NCI-H748 (cell line): ENCODE measurements at regions not wholly inside any gene's neighbourhood (a gene's known extent, or its start where the extent isn't known, plus 50 kb on each side); places are given as distances from the start of the nearest gene placed in this dataset.

ENCODE experiments used
- DNase-seq: peaks from one replicate; lab custom pipeline; 2025; ENCODE audit not compliant: unreplicated experiment; lab: John Stamatoyannopoulos, UW

- no peak for DNase-seq
Measured at GRCh38 chr6:156455847-156456246, 321.3 kb upstream of the ARID1B start.

DNA sequence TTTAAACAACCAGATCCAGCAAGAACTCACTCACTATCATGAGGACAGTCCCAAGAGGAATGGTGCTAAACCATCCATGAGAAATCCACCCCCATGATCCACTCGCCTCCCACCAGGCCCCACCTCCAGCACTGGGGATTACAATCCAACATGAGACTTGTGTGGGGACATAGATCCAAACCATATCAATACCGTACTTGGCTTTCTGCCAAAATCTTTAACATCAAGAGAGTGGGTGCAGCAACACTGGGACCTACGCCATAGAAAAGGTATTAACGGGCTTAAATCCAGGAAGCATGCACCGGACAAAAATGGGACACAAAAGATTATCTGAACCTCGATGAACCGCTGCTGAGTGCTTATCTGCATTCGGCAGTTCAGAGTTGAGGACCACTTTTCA is 322.3 kb upstream of the ARID1B start:
- peak; percentile 28 for DNase-seq

GRCh38 chr6:156451726-156452125 is 325.5 kb upstream of the ARID1B start:
- DNase-seq = no peak

DNA sequence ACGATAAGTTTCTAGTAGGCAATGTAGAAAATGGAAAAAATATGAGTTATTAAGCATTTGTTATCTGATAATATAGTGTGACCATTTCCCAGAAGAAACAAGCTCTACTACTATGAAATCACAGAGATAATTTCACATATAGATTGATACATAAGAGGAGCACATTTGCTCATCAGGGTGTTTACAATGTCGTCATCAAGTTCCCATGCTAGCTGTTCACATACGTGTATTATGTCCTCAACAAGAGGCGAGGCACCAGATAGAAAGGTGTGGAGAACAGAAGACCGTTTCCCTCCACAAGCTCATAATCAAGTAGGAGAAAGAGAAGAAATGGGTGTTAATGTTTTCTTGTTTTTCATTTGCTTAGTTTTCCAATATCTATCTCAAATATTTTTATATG is 326.1 kb upstream of the ARID1B start:
- DNase-seq = no peak

DNA sequence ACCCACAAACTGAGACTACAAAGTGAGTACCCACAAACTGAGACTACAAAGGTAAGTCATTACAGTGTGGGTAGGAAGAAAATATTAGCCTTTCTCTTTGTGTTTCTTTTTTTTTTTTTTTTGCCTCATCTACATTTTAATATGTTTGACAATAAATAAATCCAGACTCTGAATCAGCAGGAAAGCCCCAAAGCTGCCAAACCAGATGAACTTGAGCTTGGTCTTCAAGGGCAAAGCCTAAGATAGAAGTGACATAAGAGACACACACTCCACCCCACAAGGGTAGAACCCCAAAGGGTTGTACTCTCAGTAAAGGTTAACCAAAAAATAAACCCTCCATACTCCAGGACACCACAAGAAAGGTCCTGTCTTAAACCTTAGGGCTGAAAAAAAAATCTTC is 326.8 kb upstream of the ARID1B start:
- DNase-seq = no peak

DNA sequence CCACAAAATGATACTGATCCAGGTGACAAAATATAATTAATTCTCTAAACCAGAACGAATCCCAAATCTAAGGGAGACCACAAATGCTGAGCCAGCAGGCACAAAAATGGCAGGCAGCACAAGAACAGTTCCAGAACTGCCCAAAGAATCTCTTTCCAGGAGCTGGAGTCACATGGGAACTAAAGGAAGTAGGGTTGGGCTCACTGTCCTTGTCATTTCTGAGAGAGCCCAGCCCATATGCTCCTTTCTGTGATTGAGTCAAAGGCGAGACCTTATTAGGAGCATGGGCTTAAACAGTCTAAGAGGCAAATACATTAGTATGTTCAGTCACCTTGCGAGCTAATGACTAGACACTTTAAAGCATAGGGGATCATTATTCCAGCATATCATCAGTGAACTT is 327.6 kb upstream of the ARID1B start:
- DNase-seq = no peak

DNA sequence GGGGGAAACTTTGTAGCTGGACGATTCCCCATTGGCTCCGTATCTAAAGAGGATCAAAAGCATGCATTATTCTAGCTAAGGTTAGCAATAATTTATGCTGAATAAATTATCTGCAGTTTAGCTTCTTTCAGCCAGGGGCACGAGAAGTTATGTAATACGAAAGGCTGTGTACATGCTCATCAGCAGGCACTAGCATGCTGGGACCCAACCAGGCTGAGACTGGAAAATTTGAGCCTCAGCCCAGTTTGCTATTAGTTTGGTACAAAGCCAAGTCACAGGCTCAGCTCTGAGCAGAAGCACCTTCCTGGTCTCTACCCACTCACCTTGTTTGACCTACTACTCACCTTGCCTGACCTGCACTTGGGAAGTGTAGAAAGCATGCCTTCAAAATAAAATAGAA is 328.1 kb upstream of the ARID1B start:
- DNase-seq = peak; percentile 18

DNA sequence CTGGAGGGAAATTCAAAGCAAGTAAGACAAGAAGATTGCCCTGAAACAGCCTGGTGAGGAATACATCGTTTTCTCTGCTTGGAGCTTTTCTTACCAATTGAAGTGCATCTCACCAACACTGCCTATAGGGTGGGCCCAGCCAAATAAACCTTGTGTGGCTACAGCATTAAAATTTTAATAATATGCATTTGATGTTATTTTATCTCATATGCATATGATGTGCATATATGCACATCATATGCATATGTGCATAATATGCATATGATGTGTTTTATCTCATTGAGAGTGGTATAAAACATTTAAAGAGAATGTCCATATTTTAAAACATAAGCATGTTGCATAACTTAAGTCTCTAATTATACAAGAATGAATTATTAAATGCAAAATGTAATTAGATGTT is 328.6 kb upstream of the ARID1B start:
- DNase-seq = no peak

DNA sequence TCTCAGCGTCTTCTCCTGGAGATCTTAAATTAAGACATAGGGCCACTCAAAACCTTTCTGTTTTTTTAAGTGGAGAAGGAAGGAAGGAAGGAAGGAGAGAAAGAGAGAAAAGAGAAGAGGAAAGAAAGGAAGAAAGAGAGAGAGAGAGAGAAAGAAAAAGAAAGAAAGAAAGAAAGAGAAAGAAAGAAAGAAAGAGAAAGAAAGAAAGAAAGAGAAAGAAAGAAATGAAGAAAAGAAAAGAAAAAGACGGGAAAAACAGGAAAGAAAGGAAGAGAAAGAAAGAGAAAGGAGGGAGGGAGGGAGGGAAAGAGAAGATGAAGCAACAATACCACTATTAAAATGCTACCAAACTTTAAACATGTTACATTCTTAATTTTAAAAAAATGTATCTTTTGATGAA is 336.5 kb upstream of the ARID1B start:
- DNase-seq = no peak

DNA sequence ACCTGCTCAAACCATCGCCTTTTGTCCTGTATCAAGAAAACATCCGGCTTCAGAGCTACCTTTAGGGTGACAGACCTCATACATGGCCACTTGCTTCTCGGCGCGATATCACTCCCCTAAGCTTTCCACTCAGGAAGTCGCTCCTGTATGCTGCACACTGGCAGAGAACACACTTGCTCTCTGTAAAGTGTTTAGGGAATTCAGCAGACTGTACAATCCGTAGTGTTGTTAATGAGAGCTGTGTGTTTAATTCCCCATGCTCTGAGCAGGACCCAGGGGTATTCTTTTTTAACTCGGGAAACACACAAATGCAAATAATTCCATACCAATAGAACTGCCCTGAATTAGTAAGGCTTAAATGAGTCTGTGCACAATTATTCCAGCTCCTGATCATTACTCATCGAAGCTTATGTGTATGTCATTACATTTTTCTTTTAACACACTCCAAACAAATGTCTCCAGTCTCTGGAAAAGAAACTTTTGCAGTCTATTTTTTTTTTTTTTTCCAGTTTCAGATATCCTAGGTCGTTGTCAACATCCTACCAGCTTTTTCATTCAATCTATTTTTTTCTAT is 338.7 kb upstream of the ARID1B start:
- peak; percentile 76 for DNase-seq

GRCh38 chr6:156437121-156437879 is 339.9 kb upstream of the ARID1B start:
- DNase-seq = peak; percentile 97

DNA sequence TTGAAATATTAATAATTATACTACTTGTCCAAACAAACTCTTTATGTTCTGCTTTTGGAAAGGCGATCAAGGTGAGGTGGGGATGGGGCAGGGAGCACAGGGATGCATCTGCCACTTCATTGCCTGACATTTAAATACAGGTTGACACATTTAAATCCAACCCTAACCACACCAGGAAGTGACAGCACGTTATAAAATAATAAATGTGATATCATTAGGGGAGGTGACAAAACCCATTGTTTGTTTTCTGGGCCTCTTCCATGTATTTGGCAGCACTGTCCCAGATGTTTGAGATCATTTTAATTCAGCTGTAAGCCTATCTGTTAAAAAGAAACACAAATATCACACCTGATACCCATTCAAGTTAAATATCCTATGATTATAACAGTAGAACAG is 342.4 kb upstream of the ARID1B start:
- DNase-seq = peak; percentile 24

- no peak for DNase-seq
Measured at GRCh38 chr6:156434049-156434794, 343.0 kb upstream of the ARID1B start.

DNA sequence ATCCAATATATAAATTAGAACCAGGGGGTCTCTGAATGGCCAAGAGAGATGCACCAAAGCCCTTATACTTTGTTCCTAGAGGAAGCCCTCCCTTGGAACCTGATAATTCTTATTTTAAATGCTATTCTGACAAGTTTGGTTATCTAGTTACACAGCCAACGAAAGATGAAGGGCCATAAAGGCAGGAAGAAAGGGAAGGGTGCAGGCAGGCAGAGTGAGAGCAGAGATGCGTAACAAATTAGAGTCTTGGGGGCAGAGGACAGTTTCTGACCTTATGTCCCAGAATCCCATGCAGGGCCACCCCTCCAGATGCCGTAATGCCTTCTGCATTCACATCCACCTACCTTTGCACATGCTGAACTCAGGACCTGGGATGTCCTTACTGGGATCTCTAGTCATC is 344.6 kb upstream of the ARID1B start:
- no peak for DNase-seq

DNA sequence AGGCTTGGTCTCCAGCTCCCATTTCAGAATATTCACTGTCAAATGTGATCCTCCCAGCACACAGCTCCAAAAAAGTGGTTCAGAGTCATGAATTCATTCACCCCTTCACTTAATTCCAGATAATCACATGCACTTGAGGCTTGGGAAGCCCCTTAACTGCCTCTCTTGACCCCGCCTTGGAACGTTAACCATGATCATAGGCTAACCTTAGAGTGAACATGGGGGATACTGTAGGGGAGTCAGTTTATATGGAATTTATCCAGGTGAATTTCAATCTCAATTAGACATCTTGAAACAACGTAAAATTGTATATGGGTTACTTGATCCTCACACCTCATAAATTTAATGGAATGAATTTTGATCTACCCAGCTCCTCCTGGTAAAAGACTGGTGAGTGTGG is 346.8 kb upstream of the ARID1B start:
- DNase-seq = no peak

DNA sequence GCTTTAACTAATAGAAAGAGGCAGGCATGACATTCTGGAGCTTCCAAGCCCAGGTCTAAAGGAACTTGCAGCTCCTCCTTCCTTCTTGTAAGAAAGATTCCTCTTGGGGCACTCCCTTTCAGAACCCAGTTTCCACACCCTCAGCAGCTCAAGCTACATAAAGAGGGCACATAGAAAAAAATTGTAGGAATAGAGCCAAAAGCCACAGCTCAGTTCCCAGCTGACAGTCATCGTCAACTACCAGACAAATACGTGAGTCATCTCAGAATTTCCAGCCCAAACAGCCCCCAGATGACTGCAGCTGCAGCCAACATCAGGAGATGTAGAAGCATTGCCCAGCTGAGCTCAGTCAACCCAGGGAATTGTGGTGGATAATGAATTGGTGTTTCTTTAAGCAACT is 349.8 kb upstream of the ARID1B start:
- DNase-seq = no peak

- DNase-seq = no peak
Measured at GRCh38 chr6:156425359-156426020, 351.7 kb upstream of the ARID1B start.

DNA sequence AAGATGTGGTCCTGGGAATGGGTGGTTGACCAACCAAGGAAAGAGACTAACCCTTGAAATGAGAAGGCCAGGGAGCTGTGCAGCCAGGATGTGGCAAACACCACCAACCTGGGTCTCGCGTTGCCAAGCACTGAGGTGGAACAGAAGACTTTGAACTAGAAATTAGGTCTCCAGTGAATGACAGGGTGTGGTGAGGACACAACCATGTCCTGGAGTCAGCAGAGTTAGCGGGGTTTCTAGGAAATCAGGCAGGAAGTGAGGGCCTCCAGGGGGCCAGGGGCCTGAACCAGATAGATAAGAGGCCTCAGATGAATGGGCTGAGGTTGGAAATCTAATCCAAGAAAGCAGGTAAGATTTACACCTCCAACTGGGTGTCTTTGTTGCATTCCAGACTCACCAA is 353.3 kb upstream of the ARID1B start:
- no peak for DNase-seq

GRCh38 chr6:156423075-156423474 is 354.1 kb upstream of the ARID1B start:
- no peak for DNase-seq

DNA sequence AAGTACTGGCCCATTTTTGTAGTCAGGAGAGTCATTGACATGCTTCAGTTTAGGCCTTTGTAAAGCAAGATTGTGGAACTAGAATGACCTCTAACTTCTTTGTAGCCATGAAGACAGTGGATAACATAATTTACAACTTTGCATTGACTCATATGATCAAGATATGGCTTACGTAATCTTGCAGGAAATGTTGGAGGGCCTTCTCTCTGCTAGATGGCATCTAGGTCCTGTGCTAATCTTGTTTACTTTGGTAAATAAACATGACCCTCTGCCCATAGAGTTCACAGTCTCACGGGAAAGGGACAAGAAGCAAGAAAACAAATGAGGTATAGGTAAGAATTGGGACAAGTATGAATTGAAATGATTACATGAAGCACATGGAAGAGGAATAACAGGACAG is 355.2 kb upstream of the ARID1B start:
- DNase-seq = no peak

GRCh38 chr6:156421301-156421700 is 355.9 kb upstream of the ARID1B start:
- DNase-seq = peak; percentile 29
